Hypothalamus (tissue), 51 donors: ENCODE measurements at regions not wholly inside any gene's neighbourhood (a gene's known extent, or its start where the extent isn't known, plus 50 kb on each side); places are given as distances from the start of the nearest gene placed in this dataset.

Source experiments
- DNase-seq, 51 donors: peaks; one replicate each; lab custom pipeline; 2025; lab: John Stamatoyannopoulos, UW

DNA sequence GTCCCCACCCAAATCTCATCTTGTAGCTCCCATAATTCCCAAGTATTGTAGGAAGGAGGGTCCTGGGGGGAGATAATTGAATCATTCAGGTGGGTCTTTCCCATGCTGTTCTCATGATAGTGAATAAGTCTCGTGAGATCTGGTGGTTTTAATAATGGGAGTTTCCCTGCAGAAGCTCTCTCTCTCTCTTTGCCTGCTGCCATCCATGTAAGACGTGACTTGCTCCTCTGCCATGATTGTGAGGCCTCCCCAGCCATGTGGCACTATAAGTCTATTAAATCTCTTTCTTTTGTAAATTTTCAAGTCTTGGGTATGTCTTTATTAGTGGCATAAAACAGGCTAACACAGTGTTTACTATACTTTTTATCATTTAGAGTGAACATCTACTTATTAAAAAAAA lies 338.8 kb downstream of the ANKRD7 start:
- no peak for DNase-seq

DNA sequence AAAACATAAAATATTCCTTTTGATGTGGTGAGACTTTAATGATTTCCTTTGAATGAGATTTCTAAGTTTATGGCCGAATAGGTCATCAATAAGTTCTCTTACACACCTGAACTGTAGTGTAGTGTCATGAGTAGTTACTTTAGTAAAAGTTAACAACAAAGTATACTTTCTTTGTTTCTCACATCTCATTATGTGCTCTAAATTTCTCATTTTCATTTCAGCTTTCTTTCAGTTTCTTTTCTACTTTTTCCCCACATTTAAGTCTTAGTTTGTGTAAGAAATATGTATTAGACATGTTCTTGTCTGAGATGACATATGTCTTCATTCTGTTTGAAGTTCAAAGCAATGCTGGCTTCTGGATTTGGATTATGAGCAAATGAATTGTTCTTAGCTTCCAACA lies 348.1 kb downstream of the ANKRD7 start:
- no peak for DNase-seq

DNA sequence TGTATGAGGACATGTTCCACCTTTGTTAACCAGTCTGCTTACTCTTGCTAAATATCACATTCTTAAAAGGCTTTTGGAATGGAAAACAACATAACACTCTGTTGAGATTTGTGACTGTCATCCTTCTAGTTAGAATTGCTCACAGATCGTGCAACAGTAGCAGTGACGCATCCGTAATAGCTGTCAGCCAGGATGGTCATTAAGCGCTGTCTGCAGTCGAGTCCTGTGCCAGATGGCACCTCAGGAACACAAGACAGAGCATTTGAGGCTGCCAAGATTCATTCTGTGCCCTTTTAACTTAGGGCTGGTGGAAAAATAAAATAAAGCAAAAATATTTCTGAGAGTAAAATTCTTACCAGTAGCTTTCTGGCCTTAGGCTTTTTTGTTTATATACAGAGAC lies 348.6 kb downstream of the ANKRD7 start:
- DNase-seq, result peak in 25 of 51 donors; percentile 0 to 34 (median 6)

DNA sequence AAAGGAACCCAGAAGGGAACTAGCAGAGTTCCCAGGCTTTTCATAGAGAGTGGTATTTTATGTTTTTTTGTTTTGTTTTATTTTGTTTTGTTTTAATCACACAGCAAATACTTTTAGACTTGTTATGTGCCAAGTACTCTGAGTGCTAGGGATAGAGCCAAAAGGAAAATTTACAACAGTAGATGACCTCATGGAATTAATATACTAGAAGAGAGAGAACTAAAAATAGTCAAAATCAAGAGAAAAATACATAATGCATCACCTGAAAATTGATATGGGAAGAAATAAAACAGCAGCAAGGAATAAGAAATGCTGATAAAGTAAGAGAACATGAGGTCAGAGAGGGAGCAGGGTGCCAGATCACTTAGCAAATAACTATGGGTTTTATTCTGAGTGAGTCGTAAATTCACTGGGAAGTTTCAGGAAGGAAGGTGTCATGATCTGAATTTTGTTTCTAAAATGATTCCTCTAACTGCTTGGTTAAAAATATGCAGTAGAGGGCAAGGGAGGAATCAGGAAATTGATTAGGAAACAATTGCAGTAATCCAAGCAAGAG lies 351.0 kb downstream of the ANKRD7 start:
- no peak for DNase-seq

DNA sequence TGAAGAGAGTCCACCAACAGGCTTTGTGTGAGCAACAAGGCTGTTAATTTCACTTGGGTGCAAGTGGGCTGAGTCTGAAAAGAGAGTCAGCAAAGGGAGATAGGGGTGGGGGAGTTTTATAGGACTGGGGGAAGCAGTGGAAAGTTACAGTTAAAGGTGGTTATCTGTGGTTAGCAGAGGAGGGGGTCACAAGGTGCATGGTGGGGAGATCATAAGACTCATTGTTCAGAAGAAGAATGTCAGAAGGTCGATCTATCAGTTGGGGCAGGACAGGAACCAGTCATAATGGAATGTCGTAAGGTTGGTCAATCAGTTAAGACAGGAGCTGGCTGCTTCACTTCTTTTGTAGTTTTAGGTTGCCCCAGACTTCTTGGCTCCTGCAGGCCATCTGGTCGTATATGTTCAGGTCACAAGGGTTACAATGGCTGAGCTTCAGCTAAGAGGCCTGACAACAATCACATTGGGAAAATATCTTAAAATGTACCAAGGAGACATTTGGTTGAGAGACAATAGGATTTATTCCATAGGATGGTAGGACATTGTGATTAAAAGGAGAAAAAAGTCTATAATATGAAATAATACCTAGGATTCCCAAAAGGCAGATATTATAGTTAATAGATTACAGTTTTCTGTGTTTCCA lies 356.4 kb downstream of the ANKRD7 start:
- no peak for DNase-seq

DNA sequence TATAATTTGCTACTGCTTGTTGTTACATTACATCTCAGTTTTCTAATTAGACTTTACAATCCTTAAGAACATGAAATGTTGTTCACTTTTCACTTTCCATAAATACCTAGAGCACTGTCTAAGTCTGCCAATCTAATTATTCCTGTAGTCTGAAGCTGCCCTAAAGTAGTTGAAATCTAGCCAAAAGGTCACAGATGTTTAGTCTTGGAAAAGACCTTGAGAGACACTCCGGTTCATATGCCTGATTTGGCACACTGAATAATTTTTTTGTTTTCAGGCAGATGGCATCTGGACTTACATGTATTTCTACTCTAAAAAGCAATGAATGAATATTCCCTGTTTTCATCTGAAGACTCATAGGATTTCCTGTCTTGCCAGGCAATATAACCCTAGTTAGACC lies 359.1 kb downstream of the ANKRD7 start:
- DNase-seq, result no peak

DNA sequence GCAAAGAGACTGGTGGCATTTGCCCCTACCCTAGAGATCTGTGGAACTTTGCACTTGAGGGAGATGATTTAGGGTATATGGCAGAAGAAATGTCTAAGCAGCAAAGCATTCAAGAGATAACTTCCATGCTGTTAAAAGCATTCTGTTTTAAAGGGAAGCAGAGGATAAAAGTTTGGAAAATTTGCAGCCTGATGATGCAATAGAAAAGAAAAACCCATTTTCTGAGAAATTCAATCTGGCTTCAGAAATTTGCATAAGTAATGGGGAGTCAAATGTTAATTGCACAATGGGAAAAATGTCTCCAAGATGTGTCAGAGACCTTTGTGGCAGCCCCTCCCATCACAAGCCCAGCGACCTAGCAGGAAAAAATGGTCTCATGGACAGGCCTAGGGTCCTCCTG lies 361.7 kb downstream of the ANKRD7 start:
- no peak for DNase-seq

DNA sequence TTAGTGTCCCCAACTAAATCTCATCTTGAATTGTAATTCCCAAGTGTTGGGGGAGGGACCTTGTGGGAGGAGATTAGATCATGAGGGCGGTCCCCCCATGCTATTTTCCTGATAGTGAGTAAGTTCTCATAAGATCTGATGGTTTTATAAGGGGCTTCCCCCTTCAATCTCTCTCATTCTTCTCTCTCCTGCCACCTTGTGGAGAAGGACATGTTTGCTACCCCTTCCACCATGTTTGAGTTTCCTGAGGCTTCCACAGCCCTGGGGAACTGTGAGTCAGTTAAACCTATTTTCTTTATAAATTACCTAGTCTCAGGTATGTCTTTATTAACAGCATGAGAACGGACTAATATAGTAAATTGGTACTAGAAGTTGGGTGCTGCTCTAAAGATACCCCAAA lies 365.6 kb downstream of the ANKRD7 start:
- no peak for DNase-seq

DNA sequence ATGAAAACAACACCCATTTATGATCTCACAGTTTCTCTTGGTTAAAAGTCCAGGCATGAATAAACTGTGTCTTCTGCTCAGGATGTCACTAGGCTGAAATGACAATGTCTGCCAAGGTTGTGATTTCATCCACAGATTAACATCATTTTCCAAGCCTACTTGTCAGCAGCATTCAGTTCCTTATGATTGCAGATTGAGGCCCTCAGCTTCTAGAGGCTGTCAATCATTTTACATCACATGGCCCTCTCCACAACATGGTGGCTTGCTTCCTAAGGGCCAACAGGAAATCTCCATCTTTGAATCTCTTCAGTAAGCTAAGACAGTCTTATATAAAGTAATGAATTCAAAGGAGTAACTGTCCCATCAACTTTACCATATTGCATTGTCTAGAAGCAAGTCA lies 377.6 kb downstream of the ANKRD7 start:
- no peak for DNase-seq

DNA sequence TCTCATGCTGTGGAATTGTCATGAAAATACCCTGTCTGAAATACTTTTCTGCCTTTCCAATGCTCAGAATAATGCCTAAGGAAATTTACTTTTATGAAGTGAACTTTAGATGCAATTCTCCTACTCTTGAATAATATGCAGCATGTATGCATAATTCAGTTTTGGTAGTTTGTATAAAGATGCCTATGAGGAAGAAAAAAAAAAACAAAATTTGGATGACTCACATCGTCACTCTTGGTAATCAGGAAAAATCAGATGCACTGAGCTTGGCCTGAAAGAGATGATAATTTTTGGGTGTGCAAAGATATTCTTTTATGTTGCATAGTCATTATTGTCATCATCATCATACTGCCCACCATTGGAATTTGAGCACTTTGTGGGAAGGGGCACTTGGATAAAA lies 382.1 kb downstream of the ANKRD7 start:
- no peak for DNase-seq

DNA sequence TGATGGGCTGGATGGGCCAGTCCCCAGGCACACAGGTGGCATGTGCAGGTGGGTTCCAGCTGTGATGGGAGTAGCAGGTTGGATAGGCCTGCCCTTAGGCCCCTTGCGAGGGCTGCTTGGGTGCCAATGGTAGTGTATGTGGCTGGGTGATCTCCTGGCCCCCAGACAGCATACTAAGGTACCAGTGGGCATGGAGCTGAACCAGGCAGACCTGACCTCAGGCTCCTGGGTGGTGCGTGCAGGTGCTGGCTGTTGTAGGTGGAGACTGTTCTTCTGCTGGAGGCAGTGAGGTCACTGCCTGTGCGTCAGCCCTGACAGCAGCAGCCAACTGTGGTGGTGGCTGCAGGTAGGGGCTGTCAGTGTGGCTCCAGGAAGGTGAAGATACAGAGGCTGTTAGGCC lies 384.7 kb downstream of the ANKRD7 start:
- DNase-seq, result no peak

DNA sequence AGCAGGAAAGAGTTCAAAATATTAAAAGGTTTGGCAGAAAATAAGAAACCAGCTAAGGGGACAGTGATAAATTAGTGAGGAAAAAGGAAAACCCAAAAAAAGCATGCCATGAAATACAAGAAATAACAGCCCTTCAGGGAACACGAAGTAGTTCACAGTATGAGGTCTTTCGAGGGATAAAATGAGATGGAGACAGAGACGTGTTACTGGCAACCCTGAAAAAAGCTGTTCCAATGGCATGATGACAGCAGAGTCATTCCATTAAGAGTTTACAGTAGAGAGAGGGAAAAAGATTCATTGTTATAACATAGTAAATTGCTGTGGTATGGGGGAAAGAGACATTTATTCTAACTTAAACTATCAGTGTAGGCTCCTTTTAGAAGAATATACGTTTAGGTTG lies 391.2 kb downstream of the ANKRD7 start:
- no peak for DNase-seq

DNA sequence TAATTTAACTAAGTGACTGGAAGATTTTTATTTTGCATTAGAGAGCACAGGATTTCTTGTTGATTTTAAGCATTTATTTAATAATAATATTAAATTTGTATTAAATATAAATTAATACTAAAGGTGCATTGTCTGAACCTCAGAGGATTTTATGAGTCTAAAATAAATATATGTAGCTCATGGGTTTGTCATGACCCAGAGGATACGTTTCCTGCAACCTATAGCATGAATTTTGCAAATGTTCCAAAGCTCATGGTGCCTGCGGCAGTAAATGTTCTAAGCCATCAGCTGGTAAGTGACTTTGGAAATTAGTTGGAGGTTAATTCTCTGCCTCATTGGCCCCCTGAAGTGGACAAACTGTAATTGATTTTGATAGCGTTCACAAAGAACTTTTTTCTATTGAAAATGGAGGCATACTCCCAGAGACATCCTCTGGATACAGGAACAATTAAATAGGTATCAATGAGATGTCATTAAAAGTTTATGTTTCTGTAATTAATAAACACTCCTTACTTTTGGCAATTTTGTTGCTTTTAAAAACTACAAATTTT lies 397.4 kb downstream of the ANKRD7 start:
- DNase-seq, result no peak

DNA sequence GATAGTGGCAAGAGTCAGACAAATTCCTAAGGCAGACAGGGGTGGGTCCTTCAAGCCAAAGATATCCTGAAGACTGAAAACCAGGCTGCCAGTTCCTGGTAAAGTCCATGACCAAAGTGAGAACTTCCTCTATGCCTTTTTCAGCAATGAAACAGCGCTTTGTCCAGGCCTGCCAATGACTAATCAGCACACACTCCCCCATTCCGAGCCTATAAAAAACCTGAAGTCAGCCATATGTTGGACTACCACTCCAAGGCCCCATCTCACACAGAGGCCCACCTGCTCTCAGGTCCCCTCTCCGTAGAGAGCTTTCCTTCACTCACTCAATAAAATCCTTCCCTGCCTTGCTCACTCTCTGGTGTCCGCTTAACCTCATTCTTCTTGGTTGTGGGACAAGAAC lies 402.2 kb downstream of the ANKRD7 start:
- DNase-seq, result no peak

DNA sequence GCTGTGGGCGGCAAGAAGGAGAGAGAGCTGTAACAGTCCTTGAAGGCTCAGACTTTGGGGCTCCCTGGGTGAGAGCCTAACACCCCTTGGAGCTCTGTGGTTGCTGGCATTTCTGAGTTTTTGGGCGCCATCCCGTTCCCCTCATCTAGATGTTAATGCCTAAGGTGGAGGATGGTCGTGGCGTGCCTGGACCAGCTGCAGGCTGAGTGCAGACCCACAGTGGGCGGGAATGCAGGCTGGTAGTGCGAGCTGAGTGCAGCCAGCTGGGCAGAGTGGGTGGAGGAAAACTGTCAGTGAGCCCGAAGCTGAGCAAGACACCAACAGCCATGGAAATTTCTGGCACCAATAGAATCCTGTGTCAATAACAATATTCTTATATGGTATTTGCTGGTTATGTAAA lies 403.0 kb downstream of the ANKRD7 start:
- DNase-seq, result no peak

DNA sequence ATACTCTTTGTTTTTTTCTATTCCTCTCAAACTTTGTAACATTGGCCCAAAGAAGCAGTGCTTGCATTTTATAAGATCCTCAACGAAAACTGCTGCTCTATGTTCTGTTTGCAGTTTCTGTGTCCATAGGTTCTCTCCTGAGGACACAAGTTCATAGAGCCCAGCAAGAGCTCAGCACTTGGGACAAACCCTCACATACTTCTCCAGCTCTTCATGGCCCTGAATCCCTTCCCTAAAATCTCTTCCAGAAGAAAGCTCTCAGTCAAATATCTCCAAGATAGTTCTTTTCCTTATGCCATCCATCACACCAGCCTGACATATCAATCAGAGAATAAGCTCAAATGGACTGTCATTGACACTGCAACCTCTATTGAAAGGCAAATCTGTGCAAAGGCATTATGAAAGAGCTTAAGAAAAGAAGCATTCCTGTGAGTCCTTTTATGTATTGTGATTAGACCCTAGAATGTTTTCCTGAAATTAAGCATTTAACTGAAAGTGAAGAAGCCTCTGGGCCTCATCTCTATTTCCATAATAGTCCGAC lies 405.5 kb downstream of the ANKRD7 start:
- DNase-seq, result no peak

DNA sequence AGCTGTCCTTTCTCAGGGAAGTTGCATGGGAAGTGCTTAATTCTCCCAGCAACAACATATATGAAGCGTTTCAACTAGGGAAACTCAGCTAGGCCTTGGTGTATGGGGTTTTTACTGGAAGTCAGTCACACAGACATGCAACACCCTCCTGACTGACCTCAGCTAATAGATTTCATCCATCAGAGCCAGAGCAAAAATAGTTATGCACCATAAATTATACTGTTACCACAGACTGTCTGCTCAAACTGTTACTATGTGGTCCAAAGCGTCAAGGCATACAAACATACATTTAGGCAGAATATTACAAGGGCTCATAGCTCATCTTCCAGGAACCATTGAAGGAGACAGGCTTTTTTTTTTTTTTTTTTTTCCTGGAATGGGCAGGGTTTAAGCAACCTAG lies 417.9 kb downstream of the ANKRD7 start:
- no peak for DNase-seq

DNA sequence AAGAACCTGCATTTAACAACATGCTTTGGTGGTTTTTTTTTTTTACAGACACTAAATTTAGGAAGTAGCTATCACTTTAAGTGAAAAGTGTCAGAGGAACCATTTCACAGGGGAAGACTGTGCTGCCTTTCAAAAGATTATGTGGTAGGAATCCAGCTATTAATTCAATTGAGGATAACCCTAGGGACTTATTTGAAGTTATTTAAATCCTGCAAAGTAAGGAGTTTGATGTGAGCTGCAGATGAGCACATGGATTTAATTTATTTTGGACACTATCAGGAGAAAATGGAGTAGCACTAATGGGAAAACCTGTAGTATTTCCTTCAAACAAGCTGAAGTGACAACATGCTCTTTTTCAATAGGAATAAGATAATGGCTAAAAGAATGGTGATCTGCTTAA lies 419.8 kb downstream of the ANKRD7 start:
- DNase-seq, result no peak

DNA sequence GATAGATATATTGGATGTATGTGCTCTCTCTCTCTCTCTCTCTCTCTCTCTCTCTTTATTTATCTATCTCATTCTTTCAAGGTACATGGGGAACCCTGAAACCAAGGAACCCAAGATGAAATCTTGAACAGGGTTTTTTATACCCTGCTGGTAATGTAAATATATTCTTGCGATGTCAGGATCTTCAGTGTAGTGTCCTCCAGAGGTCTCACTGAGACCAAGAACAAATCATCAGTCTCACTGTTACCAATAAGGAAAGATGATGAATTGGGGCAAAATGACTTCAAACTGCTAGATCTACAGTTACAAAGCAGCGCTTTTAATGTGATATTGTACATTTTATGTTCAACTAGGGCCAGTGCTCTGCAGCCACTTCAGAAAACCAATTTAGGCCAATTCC lies 423.5 kb downstream of the ANKRD7 start:
- DNase-seq, result no peak

DNA sequence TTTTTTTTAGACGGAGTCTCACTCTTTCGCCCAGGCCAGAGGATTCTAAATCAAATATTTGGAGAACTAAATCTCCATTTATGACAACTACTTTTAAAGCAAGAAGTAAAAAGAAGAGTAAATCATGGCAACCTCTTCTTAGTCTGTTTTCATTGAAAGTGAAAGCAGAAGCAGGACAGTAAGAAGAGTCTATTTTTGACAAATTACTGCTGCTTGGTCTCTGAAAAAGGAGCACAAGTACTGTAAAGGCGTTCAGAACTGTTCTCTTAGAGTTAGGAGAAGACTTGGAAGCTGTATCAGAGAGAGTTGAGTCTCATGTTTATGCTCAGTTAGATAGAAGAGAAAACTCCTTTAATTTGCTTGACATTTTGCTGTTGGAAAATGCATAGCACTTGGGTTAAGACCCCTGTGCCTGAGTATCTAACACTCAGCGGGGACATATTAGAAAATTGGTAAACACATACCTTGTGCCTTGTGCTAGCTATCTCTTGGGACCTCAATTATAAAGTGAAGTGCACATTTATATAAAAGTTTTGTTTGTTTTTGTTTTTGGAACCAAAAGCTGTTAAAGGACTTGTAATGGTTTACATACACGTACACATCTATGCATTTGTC lies 433.0 kb downstream of the ANKRD7 start:
- no peak for DNase-seq

DNA sequence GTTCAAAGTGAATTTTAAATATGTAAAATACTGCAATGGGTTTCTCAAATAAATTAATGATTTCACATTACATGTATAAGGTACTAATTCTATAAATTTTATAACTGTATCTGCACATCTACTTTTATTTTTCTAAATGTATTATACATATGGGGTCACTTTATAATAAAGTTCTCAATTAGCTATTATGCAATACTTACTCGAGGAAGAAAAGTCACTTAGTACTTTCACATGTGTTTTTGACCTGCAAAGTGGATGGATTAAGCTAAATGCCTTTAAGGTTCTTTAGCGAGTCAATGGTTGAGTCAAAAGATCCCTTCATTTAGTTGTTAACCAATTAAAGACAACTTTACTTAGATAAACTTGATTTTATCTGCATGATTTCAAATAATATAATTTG lies 437.8 kb downstream of the ANKRD7 start:
- DNase-seq, result no peak

DNA sequence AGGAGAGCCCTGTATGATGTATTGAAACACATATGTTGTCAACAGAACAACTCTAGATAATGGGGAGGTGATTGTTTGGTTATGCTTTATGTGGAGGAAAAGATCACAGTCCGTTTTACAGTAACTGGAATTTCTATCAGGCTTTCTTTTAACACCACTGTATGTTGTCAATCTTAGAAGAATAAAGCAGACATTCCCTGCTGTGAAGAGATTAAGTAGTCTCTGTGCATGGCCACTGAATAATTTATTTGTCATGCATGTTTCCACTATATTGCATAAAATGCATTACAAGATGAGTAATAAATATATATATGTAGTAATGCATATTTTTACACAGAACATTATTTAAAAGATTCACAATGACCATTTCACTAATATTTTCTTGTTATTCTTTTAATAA lies 440.0 kb downstream of the ANKRD7 start:
- DNase-seq, result no peak
